ENCODE measurements at regions not wholly inside any gene's neighbourhood (a gene's known extent, or its start where the extent isn't known, plus 50 kb on each side); places are given as distances from the start of the nearest gene placed in this dataset.

- no peaks in the 10 kb centered on the region for H3K36me3 Mint-ChIP-seq (ENCODE audit: insufficient read depth, unreplicated experiment)
- BruUV-seq (replicated peaks), result no TSS peak
These were observed 271.3 kb upstream of the SLC8A1 start for GRCh38 chr2:40723194-40723593.

GRCh38 chr2:40725040-40725439, 273.1 kb upstream of the SLC8A1 start:
- Mint-ChIP-seq H3K36me3 (ENCODE audit: insufficient read depth, unreplicated experiment) (no peaks in the 10 kb centered on the region), H3K4me1 (ENCODE audit: low read depth, unreplicated experiment) (no peaks in the 10 kb centered on the region), H3K27ac (ENCODE audit: unreplicated experiment) (no peak overlapping the region), H3K4me3 (ENCODE audit: unreplicated experiment) (no peak overlapping the region), H3K9me3 (ENCODE audit: unreplicated experiment) (no peaks in the 10 kb centered on the region), H3K27me3 (ENCODE audit: insufficient read depth, unreplicated experiment) (no peaks in the 10 kb centered on the region)
- Histone ChIP-seq H3K9me3 (no peaks in the 10 kb centered on the region), H3K4me3 (ENCODE audit: low read depth, low read length) (no peak overlapping the region), H3K36me3 (ENCODE audit: control insufficient read depth, insufficient read depth, low read length) (no peaks in the 10 kb centered on the region), H3K27me3 (replicated peaks; ENCODE audit: control insufficient read depth, insufficient read depth, low read length) (no peaks in the 10 kb centered on the region), H3K4me1 (no peaks in the 10 kb centered on the region)
- BruUV-seq (replicated peaks), result no TSS peak
- TF ChIP-seq, protein P1, sequence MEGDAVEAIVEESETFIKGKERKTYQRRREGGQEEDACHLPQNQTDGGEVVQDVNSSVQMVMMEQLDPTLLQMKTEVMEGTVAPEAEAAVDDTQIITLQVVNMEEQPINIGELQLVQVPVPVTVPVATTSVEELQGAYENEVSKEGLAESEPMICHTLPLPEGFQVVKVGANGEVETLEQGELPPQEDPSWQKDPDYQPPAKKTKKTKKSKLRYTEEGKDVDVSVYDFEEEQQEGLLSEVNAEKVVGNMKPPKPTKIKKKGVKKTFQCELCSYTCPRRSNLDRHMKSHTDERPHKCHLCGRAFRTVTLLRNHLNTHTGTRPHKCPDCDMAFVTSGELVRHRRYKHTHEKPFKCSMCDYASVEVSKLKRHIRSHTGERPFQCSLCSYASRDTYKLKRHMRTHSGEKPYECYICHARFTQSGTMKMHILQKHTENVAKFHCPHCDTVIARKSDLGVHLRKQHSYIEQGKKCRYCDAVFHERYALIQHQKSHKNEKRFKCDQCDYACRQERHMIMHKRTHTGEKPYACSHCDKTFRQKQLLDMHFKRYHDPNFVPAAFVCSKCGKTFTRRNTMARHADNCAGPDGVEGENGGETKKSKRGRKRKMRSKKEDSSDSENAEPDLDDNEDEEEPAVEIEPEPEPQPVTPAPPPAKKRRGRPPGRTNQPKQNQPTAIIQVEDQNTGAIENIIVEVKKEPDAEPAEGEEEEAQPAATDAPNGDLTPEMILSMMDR (IDR thresholded peaks at IDR 0.05; ENCODE audit: insufficient read depth in 1 of 2, low read depth in 1 of 2, low read length in 1 of 2, severe bottlenecking in 1 of 2, unreplicated experiment in 1 of 2), result no peak
- ChIA-PET POLR2A (no interaction called here), CTCF (no interaction called here)
- intact Hi-C loops (cut with micrococcal nuclease; ENCODE audit: unreplicated experiment), result no loop called here
- no peak for DNase-seq

More at GRCh38 chr2:40723194-40723593, 271.3 kb upstream of the SLC8A1 start:
- DNase-seq, result no peak
- Mint-ChIP-seq H3K4me3 (ENCODE audit: unreplicated experiment) (no peak overlapping the region), H3K27me3 (ENCODE audit: insufficient read depth, unreplicated experiment) (no peaks in the 10 kb centered on the region), H3K27ac (ENCODE audit: unreplicated experiment) (no peak overlapping the region), H3K9me3 (ENCODE audit: unreplicated experiment) (no peaks in the 10 kb centered on the region), H3K4me1 (ENCODE audit: low read depth, unreplicated experiment) (no peaks in the 10 kb centered on the region)
- Histone ChIP-seq H3K36me3 (ENCODE audit: control insufficient read depth, insufficient read depth, low read length) (no peaks in the 10 kb centered on the region), H3K4me3 (ENCODE audit: low read depth, low read length) (no peak overlapping the region), H3K4me1 (no peaks in the 10 kb centered on the region), H3K27me3 (replicated peaks; ENCODE audit: control insufficient read depth, insufficient read depth, low read length) (no peaks in the 10 kb centered on the region), H3K9me3 (no peaks in the 10 kb centered on the region)
- intact Hi-C loops (cut with micrococcal nuclease; ENCODE audit: unreplicated experiment), result no loop called here
- ChIA-PET CTCF (no interaction called here), POLR2A (no interaction called here)
- TF ChIP-seq, protein P1 (IDR thresholded peaks at IDR 0.05; ENCODE audit: insufficient read depth in 1 of 2, low read depth in 1 of 2, low read length in 1 of 2, severe bottlenecking in 1 of 2, unreplicated experiment in 1 of 2), result no peak

GRCh38 chr2:40725950-40726349, 274.1 kb upstream of the SLC8A1 start:
- Histone ChIP-seq H3K27me3 (replicated peaks; ENCODE audit: control insufficient read depth, insufficient read depth, low read length) (no peaks in the 10 kb centered on the region), H3K36me3 (ENCODE audit: control insufficient read depth, insufficient read depth, low read length) (no peaks in the 10 kb centered on the region), H3K4me1 (no peaks in the 10 kb centered on the region), H3K4me3 (ENCODE audit: low read depth, low read length) (no peak overlapping the region), H3K9me3 (no peaks in the 10 kb centered on the region)
- Mint-ChIP-seq H3K27ac (ENCODE audit: unreplicated experiment) (no peak overlapping the region), H3K27me3 (ENCODE audit: insufficient read depth, unreplicated experiment) (no peaks in the 10 kb centered on the region), H3K36me3 (ENCODE audit: insufficient read depth, unreplicated experiment) (no peaks in the 10 kb centered on the region), H3K4me3 (ENCODE audit: unreplicated experiment) (no peak overlapping the region), H3K4me1 (ENCODE audit: low read depth, unreplicated experiment) (no peaks in the 10 kb centered on the region), H3K9me3 (ENCODE audit: unreplicated experiment) (no peaks in the 10 kb centered on the region)
- intact Hi-C loops (cut with micrococcal nuclease; ENCODE audit: unreplicated experiment), result no loop called here
- TF ChIP-seq, protein P1 (IDR thresholded peaks at IDR 0.05; ENCODE audit: insufficient read depth in 1 of 2, low read depth in 1 of 2, low read length in 1 of 2, severe bottlenecking in 1 of 2, unreplicated experiment in 1 of 2), result no peak
- ChIA-PET POLR2A (no interaction called here), CTCF (no interaction called here)
- no peak for DNase-seq
- BruUV-seq (replicated peaks), result no TSS peak
